ENCODE measurements at regions not wholly inside any gene's neighbourhood (a gene's known extent, or its start where the extent isn't known, plus 50 kb on each side); places are given as distances from the start of the nearest gene placed in this dataset.
A peak's percentile ranks its signal among the peaks of the same experiment; 100 is the strongest.

DNA sequence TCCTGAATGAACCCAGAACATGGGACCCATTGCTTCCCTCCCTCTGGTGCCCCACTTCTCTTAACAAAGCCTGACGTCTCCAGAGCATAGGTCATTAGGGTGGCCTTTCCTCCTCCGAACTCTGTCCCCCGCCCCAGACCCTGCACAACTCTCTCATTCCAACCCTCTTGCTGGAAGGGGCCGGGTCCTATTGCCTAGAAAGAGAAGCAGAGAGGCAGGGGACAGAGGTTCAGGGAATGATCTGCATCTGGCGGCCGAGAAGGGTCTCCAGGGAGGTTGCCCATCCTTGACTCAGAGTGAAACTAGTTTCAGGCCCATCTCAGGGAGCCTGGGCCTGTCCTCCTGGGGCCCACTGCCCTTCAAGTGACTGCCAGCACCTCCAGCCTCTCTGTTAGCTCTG lies 79.0 kb downstream of the LINGO1 start:
- ATAC-seq (no peak), DNase-seq (no peak)
- Histone ChIP-seq H3K36me3 (ENCODE audit: low read depth) (no peaks in the 10 kb centered on the region), H3K4me1 (ENCODE audit: low read depth) (no peaks in the 10 kb centered on the region), H3K4me3 (no peak overlapping the region), H3K9me3 (no peaks in the 10 kb centered on the region)
- TF ChIP-seq, protein P1, sequence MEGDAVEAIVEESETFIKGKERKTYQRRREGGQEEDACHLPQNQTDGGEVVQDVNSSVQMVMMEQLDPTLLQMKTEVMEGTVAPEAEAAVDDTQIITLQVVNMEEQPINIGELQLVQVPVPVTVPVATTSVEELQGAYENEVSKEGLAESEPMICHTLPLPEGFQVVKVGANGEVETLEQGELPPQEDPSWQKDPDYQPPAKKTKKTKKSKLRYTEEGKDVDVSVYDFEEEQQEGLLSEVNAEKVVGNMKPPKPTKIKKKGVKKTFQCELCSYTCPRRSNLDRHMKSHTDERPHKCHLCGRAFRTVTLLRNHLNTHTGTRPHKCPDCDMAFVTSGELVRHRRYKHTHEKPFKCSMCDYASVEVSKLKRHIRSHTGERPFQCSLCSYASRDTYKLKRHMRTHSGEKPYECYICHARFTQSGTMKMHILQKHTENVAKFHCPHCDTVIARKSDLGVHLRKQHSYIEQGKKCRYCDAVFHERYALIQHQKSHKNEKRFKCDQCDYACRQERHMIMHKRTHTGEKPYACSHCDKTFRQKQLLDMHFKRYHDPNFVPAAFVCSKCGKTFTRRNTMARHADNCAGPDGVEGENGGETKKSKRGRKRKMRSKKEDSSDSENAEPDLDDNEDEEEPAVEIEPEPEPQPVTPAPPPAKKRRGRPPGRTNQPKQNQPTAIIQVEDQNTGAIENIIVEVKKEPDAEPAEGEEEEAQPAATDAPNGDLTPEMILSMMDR (IDR thresholded peaks at IDR 0.05) = no peak
- intact Hi-C loops (cut with DNase I, micrococcal nuclease) = no loop called here

DNA sequence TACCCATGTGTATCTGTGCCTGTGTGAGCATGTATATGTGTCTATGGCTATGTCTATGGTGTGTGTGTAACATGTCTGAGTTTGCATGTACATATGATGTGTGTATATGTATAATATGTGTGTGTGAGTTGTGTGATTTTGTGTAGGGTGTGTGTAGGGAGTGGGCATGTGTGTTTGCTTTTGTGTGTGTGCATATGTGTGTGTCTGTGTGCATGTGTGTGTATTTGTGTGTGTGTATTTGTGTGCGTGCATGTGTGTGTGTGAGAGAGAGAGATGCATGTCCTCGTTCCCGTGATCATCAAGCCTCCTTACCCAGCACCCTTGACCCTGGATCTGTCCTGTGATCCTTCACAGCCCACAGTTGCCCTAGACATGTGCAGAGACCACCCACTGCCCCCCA lies 79.5 kb downstream of the LINGO1 start:
- no peaks in the 10 kb centered on the region for H3K4me1 ChIP-seq (ENCODE audit: low read depth)
- H3K4me3 ChIP-seq = no peak overlapping the region
- H3K36me3 ChIP-seq (ENCODE audit: low read depth) = no peaks in the 10 kb centered on the region
- DNase-seq = no peak
- intact Hi-C loops (cut with DNase I, micrococcal nuclease) = no loop called here
- TF ChIP-seq, protein P1 (IDR thresholded peaks at IDR 0.05) = no peak
- ATAC-seq = no peak
- H3K9me3 ChIP-seq = no peaks in the 10 kb centered on the region

DNA sequence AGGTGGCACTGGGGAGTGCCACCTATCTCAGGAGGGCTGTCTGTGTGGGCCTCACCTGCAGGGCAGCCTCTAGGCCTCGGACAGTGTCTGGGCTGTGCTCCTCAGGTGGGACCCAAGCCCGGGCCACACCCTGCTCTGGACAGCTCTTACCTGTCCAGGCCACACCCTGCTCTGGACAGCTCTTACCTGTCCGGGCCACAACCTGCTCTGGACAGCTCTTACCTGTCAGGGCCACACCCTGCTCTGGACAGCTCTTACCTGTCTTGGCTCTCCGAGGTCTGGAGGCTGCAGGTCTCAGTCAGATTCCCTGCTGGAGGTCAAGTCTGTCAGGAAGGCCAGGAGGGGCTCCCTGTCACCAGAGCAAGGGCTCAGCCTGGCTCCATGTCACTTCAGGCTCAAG lies 80.6 kb downstream of the LINGO1 start:
- H3K4me3 ChIP-seq = no peak overlapping the region
- peak; percentile 64 for ATAC-seq
- intact Hi-C loops (cut with DNase I, micrococcal nuclease) = no loop called here
- TF ChIP-seq, protein P1 (IDR thresholded peaks at IDR 0.05) = no peak
- peak in 1 of 3 donors; percentile 49 for DNase-seq
- no peaks in the 10 kb centered on the region for H3K9me3 ChIP-seq
- no peaks in the 10 kb centered on the region for H3K4me1 ChIP-seq (ENCODE audit: low read depth)
- H3K36me3 ChIP-seq (ENCODE audit: low read depth) = no peaks in the 10 kb centered on the region

DNA sequence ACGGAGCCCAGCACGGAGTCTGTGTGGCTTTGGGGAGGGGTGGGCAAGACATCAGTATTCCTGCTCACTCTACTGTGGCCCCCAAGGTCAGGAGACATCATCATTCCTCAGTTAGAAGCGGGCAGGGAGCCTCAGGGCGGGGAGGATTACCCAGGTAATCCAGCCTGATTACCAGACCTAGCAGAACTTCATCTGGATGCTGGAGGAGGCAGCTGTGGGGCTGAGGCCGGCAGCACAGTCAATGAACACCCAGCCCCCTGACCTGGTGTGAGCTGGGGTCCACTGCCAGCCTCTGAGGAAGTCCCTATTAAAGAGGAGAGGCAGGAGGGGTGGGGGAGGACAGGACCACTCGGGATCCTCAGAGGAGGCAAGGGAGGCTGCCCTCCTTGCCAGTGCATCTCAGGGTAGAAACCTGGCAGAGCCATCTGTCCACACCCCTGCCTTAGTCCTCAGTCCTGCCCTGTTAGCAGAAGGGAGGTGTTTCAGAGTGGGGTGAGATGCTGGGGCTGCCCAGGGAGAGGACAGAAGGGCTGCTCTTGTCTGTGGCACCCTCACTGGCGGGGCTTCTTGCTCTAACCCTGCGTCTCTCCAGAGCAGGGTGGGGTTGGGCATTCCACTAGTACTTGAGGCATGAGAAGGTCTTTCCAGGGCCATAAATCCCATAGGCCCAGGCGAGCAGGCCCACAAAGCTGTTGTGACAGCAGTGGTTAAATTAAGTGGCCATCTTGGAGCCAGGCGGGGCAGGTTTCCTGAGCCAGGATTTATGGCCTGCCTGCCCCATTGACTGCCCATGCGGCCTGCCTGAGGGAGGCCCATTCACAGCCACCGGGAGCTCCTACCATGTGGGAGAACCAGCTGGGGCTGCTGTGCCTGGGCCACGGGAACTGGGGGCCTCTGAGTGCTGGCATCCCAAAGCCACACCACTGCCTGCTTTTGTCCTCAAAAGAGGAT lies 82.1 kb downstream of the LINGO1 start:
- DNase-seq = no peak
- no peaks in the 10 kb centered on the region for H3K9me3 ChIP-seq
- H3K4me3 ChIP-seq = no peak overlapping the region
- peak; percentile 27 for ATAC-seq
- peaks cover 2% of the 10 kb centered on the region for H3K4me1 ChIP-seq (ENCODE audit: low read depth)
- no peaks in the 10 kb centered on the region for H3K36me3 ChIP-seq (ENCODE audit: low read depth)
- TF ChIP-seq, protein P1 (IDR thresholded peaks at IDR 0.05) = no peak
- intact Hi-C loops (cut with DNase I, micrococcal nuclease) = no loop called here

DNA sequence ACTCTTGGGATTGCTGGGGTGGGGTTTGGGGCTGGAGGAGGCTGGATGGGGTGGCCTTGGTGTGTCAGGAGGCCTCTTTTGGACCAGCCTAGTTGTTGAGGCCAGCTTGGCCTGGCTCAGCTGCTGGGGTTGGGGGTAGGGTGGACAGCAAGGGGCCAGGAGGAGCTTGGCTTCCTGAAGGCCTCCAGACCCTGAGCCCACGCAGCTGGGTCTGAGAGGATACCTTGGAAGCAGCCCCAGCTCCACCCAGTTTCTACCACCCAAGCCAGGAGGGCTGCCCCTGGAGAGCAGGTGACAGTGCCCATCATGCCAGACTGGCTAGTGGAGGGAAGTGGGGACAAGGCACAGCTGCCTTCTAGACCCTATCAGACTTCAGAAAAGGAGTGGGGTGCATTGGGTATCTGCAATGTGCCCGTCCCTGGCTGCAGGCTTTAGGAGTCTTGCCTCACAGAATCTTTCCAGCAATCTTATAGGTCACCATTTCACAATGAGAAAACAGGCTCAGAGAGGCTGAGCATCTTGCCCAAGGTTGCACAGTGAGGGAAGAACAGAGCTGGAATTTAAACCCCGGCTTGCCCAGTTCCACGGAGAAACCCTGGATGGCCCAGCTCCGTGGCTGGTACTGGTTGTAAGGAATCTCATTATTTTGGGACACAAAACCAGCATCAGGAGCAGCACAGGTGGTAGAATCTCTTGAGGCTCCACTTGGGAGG lies 83.0 kb downstream of the LINGO1 start:
- DNase-seq = no peak
- no peak for ATAC-seq
- Histone ChIP-seq H3K9me3 (no peaks in the 10 kb centered on the region), H3K36me3 (ENCODE audit: low read depth) (no peaks in the 10 kb centered on the region), H3K4me3 (no peak overlapping the region), H3K4me1 (ENCODE audit: low read depth) (peaks cover 2% of the 10 kb centered on the region)
- intact Hi-C loops (cut with DNase I, micrococcal nuclease) = loop anchor here in 1 of 2 donors (10.0 kb wide), 1 partner anchor 525 kb away; no protein-coding TSS in a partner anchor
- TF ChIP-seq, protein P1 (IDR thresholded peaks at IDR 0.05) = no peak

Data from mucosa of descending colon (tissue), 3 donors.